Psoas muscle (tissue), 7 donors: ENCODE measurements at regions not wholly inside any gene's neighbourhood (a gene's known extent, or its start where the extent isn't known, plus 50 kb on each side); places are given as distances from the start of the nearest gene placed in this dataset.

Source experiments
- ATAC-seq, 4 donors: fragments of 200-7000 bp; cut with Tn5 transposase; one replicate each; pipeline ENCODE4 v1.9.1; 2020; ENCODE audit warnings: moderate library complexity in 3 of 4, mild to moderate bottlenecking in 2 of 4
- DNase-seq, 2 donors: peaks; one replicate each; pipeline ENCODE4 v3.0.0-alpha.2; 2020
- H3K27ac ChIP-seq: fragments of 200-600 bp; one replicate; pipeline ENCODE4 v1.8.0; 2022
- H3K27me3 ChIP-seq, 3 donors: fragments of 200-600 bp in 1 of 3; one replicate each; pipeline versions ENCODE4 v1.6.1 to v1.8.0; 2013 to 2022; ENCODE audit warnings: low read length in 2 of 3, mild to moderate bottlenecking in 2 of 3, moderate library complexity in 1 of 3; ENCODE audit not compliant: insufficient read depth in 3 of 3
- H3K36me3 ChIP-seq, 2 donors: fragments of 200-600 bp in 1 of 2; one replicate each; pipeline versions ENCODE4 v1.6.1 to v1.8.0; 2013 to 2022; ENCODE audit warnings: low read depth in 1 of 2, mild to moderate bottlenecking in 1 of 2, moderate library complexity in 1 of 2; ENCODE audit not compliant: insufficient read depth in 1 of 2
- H3K4me1 ChIP-seq: fragments of 200-600 bp; one replicate; pipeline ENCODE4 v1.8.0; 2022
- H3K4me3 ChIP-seq: fragments of 200-600 bp; one replicate; pipeline ENCODE4 v1.8.0; 2022; ENCODE audit warnings: mild to moderate bottlenecking
- H3K9me3 ChIP-seq: fragments of 200-600 bp; one replicate; pipeline ENCODE4 v1.8.0; 2022
- WGBS, 3 donors: extraction: QIAGEN DNeasy Blood & Tissue Kit; methylation state at CpG; one replicate each; pipeline versions ENCODE4 v1.1.6 to v1.1.7; 2013; 5-methylcytosine and 5-hydroxymethylcytosine counted together
- intact Hi-C, 2 donors: fragments of 100-400 bp; cut with DNase I; formaldehyde crosslinking; loops; one replicate each; pipeline versions ENCODE4 v1.11.0 to v1.14.2; 2022
- TF ChIP-seq, protein P1 (sequence below): fragments of 200-600 bp; IDR thresholded peaks from one replicate; pipeline ENCODE4 v1.8.0; 2022; ENCODE audit warnings: antibody characterized with exemption
- donor health status: healthy with polysubstance abuse.
- donor health status: DM: no; HTN: no; CAD: no; lungs with moderate emphysema.
- donor health status: Bipolar disorder and iron deficiency.
- donor health status: healthy.
- donor health status: DM: yes; HTN: yes; CAD: no.
- donor health status: DM: no; HTN: no; CAD: no.
- donor health status: DM: yes; HTN: yes; CAD: no.

DNA sequence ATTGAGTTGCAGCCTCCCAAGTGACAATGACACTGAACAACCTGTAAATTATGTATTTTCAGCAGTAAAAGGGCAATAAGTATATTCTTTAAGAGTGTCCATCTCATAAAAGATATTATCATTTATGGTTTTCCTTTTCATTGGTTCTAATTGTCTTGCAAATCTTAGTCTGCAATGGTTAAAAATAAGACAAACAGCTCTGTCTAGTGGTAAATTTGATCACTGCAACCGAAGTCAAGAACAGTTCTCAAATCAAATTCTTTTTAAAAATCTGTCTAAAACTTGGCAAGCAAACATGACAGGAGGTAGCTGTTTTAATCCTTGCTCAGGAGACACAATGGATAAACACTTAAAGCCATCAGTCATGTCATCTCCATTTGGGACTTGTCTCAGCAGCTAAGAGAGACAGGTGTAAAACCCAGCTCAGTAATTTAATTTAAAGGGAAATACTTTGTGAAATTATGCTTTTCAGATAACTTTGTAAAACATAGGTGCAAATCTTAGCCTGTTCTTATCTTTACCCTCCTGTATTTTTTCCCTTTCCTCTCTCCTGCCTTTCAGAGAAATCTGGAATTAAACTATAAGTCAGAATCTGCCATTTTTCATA is 150.3 kb upstream of the ARHGEF26 start:
- Histone ChIP-seq H3K4me3 (no peak overlapping the region), H3K36me3 (no peaks in the 10 kb centered on the region), H3K27me3 (peaks cover 0 to 3% (median 0%) of the 10 kb centered on the region in 3 donors), H3K4me1 (no peaks in the 10 kb centered on the region), H3K27ac (no peak overlapping the region), H3K9me3 (no peaks in the 10 kb centered on the region)
- WGBS, 3 donors, result 0 to 4% (median 0%) methylated on average over 1 of the region's 1 CpG
- ATAC-seq (no peak), DNase-seq (no peak)
- intact Hi-C loops, result no loop called here
- TF ChIP-seq, protein P1, sequence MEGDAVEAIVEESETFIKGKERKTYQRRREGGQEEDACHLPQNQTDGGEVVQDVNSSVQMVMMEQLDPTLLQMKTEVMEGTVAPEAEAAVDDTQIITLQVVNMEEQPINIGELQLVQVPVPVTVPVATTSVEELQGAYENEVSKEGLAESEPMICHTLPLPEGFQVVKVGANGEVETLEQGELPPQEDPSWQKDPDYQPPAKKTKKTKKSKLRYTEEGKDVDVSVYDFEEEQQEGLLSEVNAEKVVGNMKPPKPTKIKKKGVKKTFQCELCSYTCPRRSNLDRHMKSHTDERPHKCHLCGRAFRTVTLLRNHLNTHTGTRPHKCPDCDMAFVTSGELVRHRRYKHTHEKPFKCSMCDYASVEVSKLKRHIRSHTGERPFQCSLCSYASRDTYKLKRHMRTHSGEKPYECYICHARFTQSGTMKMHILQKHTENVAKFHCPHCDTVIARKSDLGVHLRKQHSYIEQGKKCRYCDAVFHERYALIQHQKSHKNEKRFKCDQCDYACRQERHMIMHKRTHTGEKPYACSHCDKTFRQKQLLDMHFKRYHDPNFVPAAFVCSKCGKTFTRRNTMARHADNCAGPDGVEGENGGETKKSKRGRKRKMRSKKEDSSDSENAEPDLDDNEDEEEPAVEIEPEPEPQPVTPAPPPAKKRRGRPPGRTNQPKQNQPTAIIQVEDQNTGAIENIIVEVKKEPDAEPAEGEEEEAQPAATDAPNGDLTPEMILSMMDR, result no peak

DNA sequence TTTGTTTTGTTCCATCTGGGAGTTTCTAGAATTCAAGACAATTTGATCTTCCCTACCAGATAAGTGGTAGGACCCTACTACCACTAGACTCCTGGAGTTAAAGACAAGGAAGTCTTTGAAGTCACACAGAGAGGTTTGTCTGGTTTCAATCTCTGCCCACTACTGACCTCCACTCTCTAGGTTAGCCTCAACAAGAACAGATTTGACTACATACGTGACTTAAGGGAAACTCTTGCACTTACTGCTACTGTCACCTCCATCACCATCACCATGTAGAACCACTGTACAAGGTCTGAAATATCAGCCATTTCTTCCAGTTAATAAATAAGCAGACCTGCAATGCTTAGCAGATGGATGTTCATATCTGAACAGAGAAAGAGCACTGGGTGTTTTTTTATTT is 148.3 kb upstream of the ARHGEF26 start:
- Histone ChIP-seq H3K4me1 (no peaks in the 10 kb centered on the region), H3K27ac (no peak overlapping the region), H3K4me3 (no peak overlapping the region), H3K36me3 (no peaks in the 10 kb centered on the region), H3K27me3 (peaks cover 0 to 3% (median 0%) of the 10 kb centered on the region in 3 donors), H3K9me3 (no peaks in the 10 kb centered on the region)
- WGBS, 3 donors, result 80 to 94% (median 83%) methylated on average over 1 of the region's 1 CpG
- intact Hi-C loops, result no loop called here
- TF ChIP-seq, protein P1, result no peak
- DNase-seq (no peak), ATAC-seq (no peak)

DNA sequence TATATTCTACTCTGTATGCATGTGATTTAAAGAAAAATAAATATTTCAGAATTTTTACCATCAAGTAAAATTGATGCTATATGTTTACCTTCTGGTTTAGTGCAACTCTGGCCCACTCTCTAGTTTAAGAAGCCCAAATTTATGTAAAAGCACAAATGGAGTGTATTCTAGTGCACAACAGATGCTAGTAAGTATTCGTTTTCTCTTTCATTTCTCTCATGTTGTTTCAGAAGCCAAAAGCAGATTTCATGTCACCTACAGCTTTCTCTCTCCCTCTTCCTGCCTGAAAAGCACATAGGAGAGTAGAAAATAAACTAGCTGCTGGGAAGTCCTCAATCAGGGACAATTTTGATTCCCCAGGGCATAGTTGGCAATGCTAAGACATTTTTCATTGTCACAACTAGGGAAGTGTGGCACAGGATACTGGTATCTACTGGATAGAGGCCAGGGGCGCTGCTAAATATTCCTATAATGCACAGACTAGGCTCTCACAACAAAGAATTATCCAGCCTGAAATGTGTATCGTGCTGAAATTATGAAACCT is 147.4 kb upstream of the ARHGEF26 start:
- 29 to 42% (median 34%) methylated on average over 3 of the region's 3 CpGs for WGBS, 3 donors
- ATAC-seq (no peak), DNase-seq (no peak)
- Histone ChIP-seq H3K27me3 (peaks cover 0 to 3% (median 0%) of the 10 kb centered on the region in 3 donors), H3K9me3 (no peaks in the 10 kb centered on the region), H3K36me3 (no peaks in the 10 kb centered on the region), H3K4me3 (no peak overlapping the region), H3K27ac (no peak overlapping the region), H3K4me1 (no peaks in the 10 kb centered on the region)
- TF ChIP-seq, protein P1, result no peak
- intact Hi-C loops, result no loop called here

DNA sequence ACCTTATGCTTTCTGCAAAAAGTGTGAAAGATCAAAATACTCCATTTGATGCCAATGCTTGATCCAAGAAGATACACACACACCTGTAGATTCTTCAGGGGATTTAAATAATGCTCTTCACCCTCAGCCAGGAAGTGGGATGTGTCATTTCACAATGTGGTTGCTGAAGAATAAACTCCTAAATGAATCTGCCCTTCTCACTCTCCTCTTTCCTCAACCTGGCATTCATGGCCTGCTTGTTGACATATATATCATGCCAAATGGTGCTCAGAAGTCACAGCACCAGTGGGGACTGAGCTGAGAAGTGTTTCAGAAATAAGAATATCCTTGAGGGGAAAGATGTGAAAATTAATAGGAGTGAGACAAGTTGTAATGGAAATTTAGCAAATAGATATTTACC is 146.6 kb upstream of the ARHGEF26 start:
- Histone ChIP-seq H3K9me3 (no peaks in the 10 kb centered on the region), H3K27ac (no peak overlapping the region), H3K36me3 (no peaks in the 10 kb centered on the region), H3K4me3 (no peak overlapping the region), H3K4me1 (no peaks in the 10 kb centered on the region), H3K27me3 (peaks cover 0 to 3% (median 0%) of the 10 kb centered on the region in 3 donors)
- DNase-seq (no peak), ATAC-seq (no peak)
- intact Hi-C loops, result no loop called here
- TF ChIP-seq, protein P1, result no peak
